ENCODE measurements at regions not wholly inside any gene's neighbourhood (a gene's known extent, or its start where the extent isn't known, plus 50 kb on each side); places are given as distances from the start of the nearest gene placed in this dataset.

DNA sequence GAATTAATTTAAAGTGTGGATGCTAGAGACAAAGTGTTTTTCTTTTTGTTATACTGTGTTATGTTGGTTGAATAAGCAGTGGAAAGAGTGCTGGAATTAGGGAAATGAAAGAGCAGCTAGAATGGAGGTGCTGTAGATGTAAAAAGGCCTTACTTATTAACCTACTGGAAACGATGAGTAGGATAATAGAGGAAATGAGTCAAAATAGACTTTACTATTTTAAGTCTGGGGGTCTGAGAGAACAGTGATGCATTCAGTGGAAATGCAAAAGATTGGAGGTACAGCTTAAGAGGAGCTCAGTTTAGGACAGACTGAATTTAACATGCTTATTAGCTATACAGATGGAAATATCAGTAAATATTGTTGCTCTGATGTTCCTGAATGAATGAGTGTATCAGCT lies 674.0 kb downstream of the OTOL1 start:
- Histone ChIP-seq H3K36me3 (no peaks in the 10 kb centered on the region), H3K27me3 (no peaks in the 10 kb centered on the region), H3K9me3 (no peaks in the 10 kb centered on the region), H3K4me1 (no peaks in the 10 kb centered on the region), H3K4me3 (no peak overlapping the region), H3K27ac (no peak overlapping the region)
- TF ChIP-seq POLR2AphosphoS5 (IDR thresholded peaks at IDR 0.05; ENCODE audit: insufficient read depth in 1 of 2, low read depth in 1 of 2) (no peak), POLR2A (IDR thresholded peaks at IDR 0.05) (no peak)
- TF ChIP-seq, protein P1, sequence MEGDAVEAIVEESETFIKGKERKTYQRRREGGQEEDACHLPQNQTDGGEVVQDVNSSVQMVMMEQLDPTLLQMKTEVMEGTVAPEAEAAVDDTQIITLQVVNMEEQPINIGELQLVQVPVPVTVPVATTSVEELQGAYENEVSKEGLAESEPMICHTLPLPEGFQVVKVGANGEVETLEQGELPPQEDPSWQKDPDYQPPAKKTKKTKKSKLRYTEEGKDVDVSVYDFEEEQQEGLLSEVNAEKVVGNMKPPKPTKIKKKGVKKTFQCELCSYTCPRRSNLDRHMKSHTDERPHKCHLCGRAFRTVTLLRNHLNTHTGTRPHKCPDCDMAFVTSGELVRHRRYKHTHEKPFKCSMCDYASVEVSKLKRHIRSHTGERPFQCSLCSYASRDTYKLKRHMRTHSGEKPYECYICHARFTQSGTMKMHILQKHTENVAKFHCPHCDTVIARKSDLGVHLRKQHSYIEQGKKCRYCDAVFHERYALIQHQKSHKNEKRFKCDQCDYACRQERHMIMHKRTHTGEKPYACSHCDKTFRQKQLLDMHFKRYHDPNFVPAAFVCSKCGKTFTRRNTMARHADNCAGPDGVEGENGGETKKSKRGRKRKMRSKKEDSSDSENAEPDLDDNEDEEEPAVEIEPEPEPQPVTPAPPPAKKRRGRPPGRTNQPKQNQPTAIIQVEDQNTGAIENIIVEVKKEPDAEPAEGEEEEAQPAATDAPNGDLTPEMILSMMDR (IDR thresholded peaks at IDR 0.05) = no peak
- intact Hi-C loops (cut with DNase I) = no loop called here
- DNase-seq (ENCODE audit: extremely low spot score in 2 of 2) = no peak

DNA sequence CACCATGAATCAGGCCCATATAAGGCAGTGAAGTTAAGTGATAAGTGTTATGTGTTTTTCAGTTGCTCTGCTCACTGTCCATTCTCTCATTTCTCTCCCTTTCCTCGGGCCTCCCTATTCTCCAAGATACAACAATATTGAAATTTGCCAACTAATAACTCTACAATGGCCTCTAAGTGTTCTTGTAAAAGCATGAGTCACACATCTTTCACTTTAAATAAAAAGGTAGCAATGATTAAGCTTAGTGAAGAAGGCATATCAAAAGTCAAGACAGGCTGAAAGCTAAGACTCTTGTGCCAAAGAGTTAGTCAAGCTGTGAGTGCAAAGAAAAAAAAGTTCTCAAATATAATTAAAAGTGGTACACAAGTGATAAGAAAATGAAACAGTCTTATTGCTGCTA lies 675.4 kb downstream of the OTOL1 start:
- TF ChIP-seq POLR2AphosphoS5 (IDR thresholded peaks at IDR 0.05; ENCODE audit: insufficient read depth in 1 of 2, low read depth in 1 of 2) (no peak), POLR2A (IDR thresholded peaks at IDR 0.05) (no peak)
- TF ChIP-seq, protein P1 (IDR thresholded peaks at IDR 0.05) = no peak
- intact Hi-C loops (cut with DNase I) = no loop called here
- Histone ChIP-seq H3K9me3 (no peaks in the 10 kb centered on the region), H3K4me1 (no peaks in the 10 kb centered on the region), H3K36me3 (no peaks in the 10 kb centered on the region), H3K4me3 (no peak overlapping the region), H3K27ac (no peak overlapping the region), H3K27me3 (no peaks in the 10 kb centered on the region)
- DNase-seq (ENCODE audit: extremely low spot score in 2 of 2) = no peak

DNA sequence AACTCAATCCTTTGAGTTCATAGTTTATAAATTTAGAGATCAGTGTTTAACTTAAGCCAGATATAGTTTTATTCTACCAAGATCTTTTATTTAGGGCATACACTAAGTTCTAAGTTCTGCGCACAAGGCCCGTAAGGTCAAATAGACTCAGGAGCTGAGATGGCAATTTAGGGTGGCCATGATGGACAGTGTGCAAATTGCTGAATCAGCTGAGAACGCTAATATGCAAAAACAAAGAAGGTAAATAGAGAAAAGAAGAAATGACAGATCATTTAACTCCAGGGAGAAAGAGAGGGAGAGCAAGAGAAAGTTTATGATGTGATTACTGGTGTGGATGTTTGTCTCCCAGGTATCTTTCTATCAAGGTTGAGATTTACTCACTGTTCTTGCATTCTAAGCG lies 678.5 kb downstream of the OTOL1 start:
- Histone ChIP-seq H3K4me1 (no peaks in the 10 kb centered on the region), H3K27ac (no peak overlapping the region), H3K9me3 (no peaks in the 10 kb centered on the region), H3K4me3 (no peak overlapping the region), H3K36me3 (no peaks in the 10 kb centered on the region), H3K27me3 (no peaks in the 10 kb centered on the region)
- DNase-seq (ENCODE audit: extremely low spot score in 2 of 2) = no peak
- TF ChIP-seq, protein P1 (IDR thresholded peaks at IDR 0.05) = no peak
- no peak for TF ChIP-seq POLR2A (IDR thresholded peaks at IDR 0.05)
- TF ChIP-seq POLR2AphosphoS5 (IDR thresholded peaks at IDR 0.05; ENCODE audit: insufficient read depth in 1 of 2, low read depth in 1 of 2) = no peak
- intact Hi-C loops (cut with DNase I) = no loop called here

DNA sequence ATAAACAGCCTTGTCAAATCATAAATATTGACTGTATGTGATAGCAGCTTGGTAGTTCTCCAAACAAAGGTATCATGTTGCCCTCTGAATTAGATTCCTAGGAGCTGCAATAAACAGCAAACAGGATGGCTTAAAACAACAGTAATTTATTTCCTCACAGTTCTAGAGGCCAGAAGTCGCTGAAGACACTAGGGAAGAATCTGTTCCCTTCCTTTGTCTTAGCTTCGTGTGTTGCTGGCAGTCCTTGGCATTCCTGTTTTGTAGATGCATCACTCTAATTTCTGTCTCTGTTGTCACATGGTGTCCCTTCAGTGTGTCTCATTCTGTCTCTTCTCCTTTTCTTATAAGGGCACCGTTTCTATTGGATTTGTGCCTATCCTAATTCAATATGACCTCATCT lies 679.3 kb downstream of the OTOL1 start:
- intact Hi-C loops (cut with DNase I) = no loop called here
- Histone ChIP-seq H3K4me1 (no peaks in the 10 kb centered on the region), H3K27ac (no peak overlapping the region), H3K27me3 (no peaks in the 10 kb centered on the region), H3K9me3 (no peaks in the 10 kb centered on the region), H3K36me3 (no peaks in the 10 kb centered on the region), H3K4me3 (no peak overlapping the region)
- DNase-seq (ENCODE audit: extremely low spot score in 2 of 2) = no peak
- TF ChIP-seq, protein P1 (IDR thresholded peaks at IDR 0.05) = no peak
- TF ChIP-seq POLR2AphosphoS5 (IDR thresholded peaks at IDR 0.05; ENCODE audit: insufficient read depth in 1 of 2, low read depth in 1 of 2) (no peak), POLR2A (IDR thresholded peaks at IDR 0.05) (no peak)

GRCh38 chr3:162183440-162183839 lies 686.8 kb downstream of the OTOL1 start:
- Histone ChIP-seq H3K4me1 (no peaks in the 10 kb centered on the region), H3K9me3 (no peaks in the 10 kb centered on the region), H3K27ac (no peak overlapping the region), H3K4me3 (no peak overlapping the region), H3K27me3 (no peaks in the 10 kb centered on the region), H3K36me3 (no peaks in the 10 kb centered on the region)
- TF ChIP-seq POLR2A (IDR thresholded peaks at IDR 0.05) = no peak
- TF ChIP-seq POLR2AphosphoS5 (IDR thresholded peaks at IDR 0.05; ENCODE audit: insufficient read depth in 1 of 2, low read depth in 1 of 2) = no peak
- TF ChIP-seq, protein P1 (IDR thresholded peaks at IDR 0.05) = no peak
- DNase-seq (ENCODE audit: extremely low spot score in 2 of 2) = no peak
- intact Hi-C loops (cut with DNase I) = no loop called here
